ENCODE measurements at regions not wholly inside any gene's neighbourhood (a gene's known extent, or its start where the extent isn't known, plus 50 kb on each side); places are given as distances from the start of the nearest gene placed in this dataset.

DNA sequence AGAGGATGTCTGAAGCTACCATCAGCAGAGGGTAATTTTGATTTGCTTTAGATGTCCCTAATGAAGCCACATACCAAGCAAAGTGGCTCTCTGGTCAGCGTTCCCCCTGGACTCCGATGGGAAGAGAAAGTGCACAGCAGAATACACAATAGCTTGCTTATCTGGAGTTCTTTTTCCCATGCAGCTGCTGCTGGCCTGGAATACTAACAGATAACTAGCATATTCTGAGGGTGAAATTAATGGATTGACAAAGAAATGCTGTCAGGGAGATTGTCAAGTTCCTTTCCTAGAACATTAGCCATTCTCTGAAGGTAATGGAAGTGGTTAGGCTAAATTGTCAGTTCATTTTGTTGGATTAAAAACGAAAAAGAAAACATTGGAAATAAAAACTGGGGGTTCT lies 391.3 kb downstream of the FLRT2 start:
- CTCF ChIA-PET, result no interaction called here
- H3K9me3 Mint-ChIP-seq, result no peaks in the 10 kb centered on the region
- H3K4me1 Mint-ChIP-seq (ENCODE audit: low read depth), result no peaks in the 10 kb centered on the region
- intact Hi-C loops (cut with DNase I, micrococcal nuclease), result no loop called here
- H3K27ac Mint-ChIP-seq, result no peak overlapping the region
- Histone ChIP-seq H3K9me3 (ENCODE audit: control insufficient read depth in 1 of 2, insufficient read depth in 1 of 2, low read length in 2 of 2) (no peaks in the 10 kb centered on the region), H3K4me3 (ENCODE audit: low read length) (no peak overlapping the region), H3K36me3 (ENCODE audit: insufficient read depth, low read length) (no peaks in the 10 kb centered on the region), H3K27me3 (ENCODE audit: control insufficient read depth in 1 of 2, insufficient read depth in 2 of 2, low read length in 2 of 2) (no peaks in the 10 kb centered on the region), H3K27ac (ENCODE audit: low read depth in 1 of 2, low read length in 2 of 2) (no peak overlapping the region), H3K4me1 (ENCODE audit: insufficient read depth, low read length) (no peaks in the 10 kb centered on the region)
- H3K27me3 Mint-ChIP-seq, result no peaks in the 10 kb centered on the region
- no peak for TF ChIP-seq CTCF (IDR thresholded peaks at IDR 0.05)
- no peak overlapping the region for H3K4me3 Mint-ChIP-seq
- H3K36me3 Mint-ChIP-seq (ENCODE audit: low read depth), result no peaks in the 10 kb centered on the region
- ATAC-seq (ENCODE audit: poor library complexity) (no peak), DNase-seq (no peak)
- POLR2A ChIA-PET, result no interaction called here

GRCh38 chr14:85917716-85918115 lies 387.8 kb downstream of the FLRT2 start:
- CTCF ChIA-PET, result no interaction called here

GRCh38 chr14:85915711-85916110 lies 385.8 kb downstream of the FLRT2 start:
- no peaks in the 10 kb centered on the region for H3K9me3 ChIP-seq (ENCODE audit: control insufficient read depth in 1 of 2, insufficient read depth in 1 of 2, low read length in 2 of 2)
- Mint-ChIP-seq H3K27me3 (no peaks in the 10 kb centered on the region), H3K36me3 (ENCODE audit: low read depth) (no peaks in the 10 kb centered on the region), H3K4me1 (ENCODE audit: low read depth) (no peaks in the 10 kb centered on the region), H3K9me3 (no peaks in the 10 kb centered on the region), H3K27ac (no peak overlapping the region), H3K4me3 (no peak overlapping the region)
- intact Hi-C loops (cut with DNase I, micrococcal nuclease), result no loop called here
- H3K27ac ChIP-seq (ENCODE audit: low read depth in 1 of 2, low read length in 2 of 2), result no peak overlapping the region
- H3K4me3 ChIP-seq (ENCODE audit: low read length), result no peak overlapping the region
- POLR2A ChIA-PET, result no interaction called here
- ATAC-seq (ENCODE audit: poor library complexity), result no peak
- no peaks in the 10 kb centered on the region for H3K27me3 ChIP-seq (ENCODE audit: control insufficient read depth in 1 of 2, insufficient read depth in 2 of 2, low read length in 2 of 2)
- H3K36me3 ChIP-seq (ENCODE audit: insufficient read depth, low read length), result no peaks in the 10 kb centered on the region
- CTCF ChIA-PET, result no interaction called here
- no peaks in the 10 kb centered on the region for H3K4me1 ChIP-seq (ENCODE audit: insufficient read depth, low read length)
- no peak for TF ChIP-seq CTCF (IDR thresholded peaks at IDR 0.05)
- DNase-seq, result no peak

More at GRCh38 chr14:85917716-85918115, 387.8 kb downstream of the FLRT2 start:
- no peaks in the 10 kb centered on the region for H3K36me3 ChIP-seq (ENCODE audit: insufficient read depth, low read length)
- H3K36me3 Mint-ChIP-seq (ENCODE audit: low read depth), result no peaks in the 10 kb centered on the region
- H3K9me3 ChIP-seq (ENCODE audit: control insufficient read depth in 1 of 2, insufficient read depth in 1 of 2, low read length in 2 of 2), result no peaks in the 10 kb centered on the region
- H3K4me1 ChIP-seq (ENCODE audit: insufficient read depth, low read length), result no peaks in the 10 kb centered on the region
- H3K27me3 ChIP-seq (ENCODE audit: control insufficient read depth in 1 of 2, insufficient read depth in 2 of 2, low read length in 2 of 2), result no peaks in the 10 kb centered on the region
- H3K4me1 Mint-ChIP-seq (ENCODE audit: low read depth), result no peaks in the 10 kb centered on the region
- no peaks in the 10 kb centered on the region for H3K9me3 Mint-ChIP-seq
- ATAC-seq (ENCODE audit: poor library complexity) (no peak), DNase-seq (no peak)
- POLR2A ChIA-PET, result no interaction called here
- no peak for TF ChIP-seq CTCF (IDR thresholded peaks at IDR 0.05)
- intact Hi-C loops (cut with DNase I, micrococcal nuclease), result no loop called here
- H3K27me3 Mint-ChIP-seq, result no peaks in the 10 kb centered on the region
- no peak overlapping the region for H3K27ac ChIP-seq (ENCODE audit: low read depth in 1 of 2, low read length in 2 of 2)
- no peak overlapping the region for H3K27ac Mint-ChIP-seq
- H3K4me3 ChIP-seq (ENCODE audit: low read length), result no peak overlapping the region
- no peak overlapping the region for H3K4me3 Mint-ChIP-seq
